ENCODE measurements at regions not wholly inside any gene's neighbourhood (a gene's known extent, or its start where the extent isn't known, plus 50 kb on each side); places are given as distances from the start of the nearest gene placed in this dataset.
A peak's percentile ranks its signal among the peaks of the same experiment; 100 is the strongest.

- H3K27ac ChIP-seq (ENCODE audit: low read depth, low read length, poor library complexity, severe bottlenecking) = no peak overlapping the region
- BruUV-seq (replicated peaks) = no TSS peak
- no peaks in the 10 kb centered on the region for H3K36me3 ChIP-seq (ENCODE audit: insufficient read depth, low read length, poor library complexity, severe bottlenecking)
- no peak overlapping the region for H3K4me3 ChIP-seq (ENCODE audit: low read depth, low read length, poor library complexity, severe bottlenecking)
- intact Hi-C loops (cut with micrococcal nuclease; ENCODE audit: unreplicated experiment) = no loop called here
- ChIA-PET CTCF (no interaction called here), POLR2A (ENCODE audit: low non-redundant PET) (no interaction called here)
- no peaks in the 10 kb centered on the region for H3K4me1 ChIP-seq (ENCODE audit: insufficient read depth, low read length, poor library complexity, severe bottlenecking)
- DNase-seq (ENCODE audit: low spot score) = peak; percentile 21
- no peaks in the 10 kb centered on the region for H3K9me3 ChIP-seq (ENCODE audit: low read depth, low read length, poor library complexity, severe bottlenecking)
- TF ChIP-seq CTCF (conservative IDR thresholded peaks at IDR 0.05; ENCODE audit: low read depth, low read length) (no peak), EZH2 (IDR thresholded peaks at IDR 0.05; ENCODE audit: borderline replicate concordance, low read depth, low read length, poor library complexity, severe bottlenecking) (no peak)
- no peaks in the 10 kb centered on the region for H3K27me3 ChIP-seq (replicated peaks; ENCODE audit: insufficient read depth, low read depth, low read length, poor library complexity)
These were observed 1291.0 kb downstream of the ARAP2 start for GRCh38 chr4:34953145-34953799.

- Histone ChIP-seq H3K4me1 (ENCODE audit: insufficient read depth, low read length, poor library complexity, severe bottlenecking) (no peaks in the 10 kb centered on the region), H3K27me3 (replicated peaks; ENCODE audit: insufficient read depth, low read depth, low read length, poor library complexity) (no peaks in the 10 kb centered on the region), H3K4me3 (ENCODE audit: low read depth, low read length, poor library complexity, severe bottlenecking) (no peak overlapping the region), H3K9me3 (ENCODE audit: low read depth, low read length, poor library complexity, severe bottlenecking) (no peaks in the 10 kb centered on the region), H3K36me3 (ENCODE audit: insufficient read depth, low read length, poor library complexity, severe bottlenecking) (no peaks in the 10 kb centered on the region), H3K27ac (ENCODE audit: low read depth, low read length, poor library complexity, severe bottlenecking) (no peak overlapping the region)
- peak; percentile 25 for DNase-seq (ENCODE audit: low spot score)
- intact Hi-C loops (cut with micrococcal nuclease; ENCODE audit: unreplicated experiment) = no loop called here
- TF ChIP-seq EZH2 (IDR thresholded peaks at IDR 0.05; ENCODE audit: borderline replicate concordance, low read depth, low read length, poor library complexity, severe bottlenecking) (no peak), CTCF (conservative IDR thresholded peaks at IDR 0.05; ENCODE audit: low read depth, low read length) (no peak)
- no TSS peak for BruUV-seq (replicated peaks)
- POLR2A ChIA-PET (ENCODE audit: low non-redundant PET) = no interaction called here
- CTCF ChIA-PET = interaction anchor here (0.7 kb wide), 1 partner anchor 998 kb away, joined by 3 read pairs; no protein-coding TSS in a partner anchor
These were observed 1279.7 kb downstream of the ARAP2 start for GRCh38 chr4:34964613-34965012.

GRCh38 chr4:34972189-34972588 lies 1272.1 kb downstream of the ARAP2 start:
- BruUV-seq (replicated peaks) = no TSS peak
- TF ChIP-seq EZH2 (IDR thresholded peaks at IDR 0.05; ENCODE audit: borderline replicate concordance, low read depth, low read length, poor library complexity, severe bottlenecking) = no peak
- TF ChIP-seq CTCF (conservative IDR thresholded peaks at IDR 0.05; ENCODE audit: low read depth, low read length) = no peak
- Histone ChIP-seq H3K9me3 (ENCODE audit: low read depth, low read length, poor library complexity, severe bottlenecking) (no peaks in the 10 kb centered on the region), H3K4me1 (ENCODE audit: insufficient read depth, low read length, poor library complexity, severe bottlenecking) (no peaks in the 10 kb centered on the region), H3K27me3 (replicated peaks; ENCODE audit: insufficient read depth, low read depth, low read length, poor library complexity) (no peaks in the 10 kb centered on the region), H3K36me3 (ENCODE audit: insufficient read depth, low read length, poor library complexity, severe bottlenecking) (no peaks in the 10 kb centered on the region), H3K4me3 (ENCODE audit: low read depth, low read length, poor library complexity, severe bottlenecking) (no peak overlapping the region), H3K27ac (ENCODE audit: low read depth, low read length, poor library complexity, severe bottlenecking) (no peak overlapping the region)
- CTCF ChIA-PET = no interaction called here
- intact Hi-C loops (cut with micrococcal nuclease; ENCODE audit: unreplicated experiment) = no loop called here
- no peak for DNase-seq (ENCODE audit: low spot score)
- POLR2A ChIA-PET (ENCODE audit: low non-redundant PET) = no interaction called here
